GM21526 (cell line): ENCODE measurements at regions not wholly inside any gene's neighbourhood (a gene's known extent, or its start where the extent isn't known, plus 50 kb on each side); places are given as distances from the start of the nearest gene placed in this dataset.

ENCODE experiments used
- ATAC-seq: cut with Tn5 transposase; IDR thresholded peaks from one replicate; pipeline ENCODE4 v1.9.1; 2021; ENCODE audit warnings: moderate library complexity; ENCODE audit not compliant: unreplicated experiment, low FRiP score

- ATAC-seq = no peak
Observed at GRCh38 chr13:103229674-103230073, 163.5 kb upstream of the SLC10A2 start.

GRCh38 chr13:103224804-103225203, 158.6 kb upstream of the SLC10A2 start:
- ATAC-seq = no peak

GRCh38 chr13:103222683-103223082, 156.5 kb upstream of the SLC10A2 start:
- ATAC-seq = no peak

GRCh38 chr13:103218253-103218652, 152.0 kb upstream of the SLC10A2 start:
- ATAC-seq = no peak

- no peak for ATAC-seq
Observed at GRCh38 chr13:103213152-103213551, 146.9 kb upstream of the SLC10A2 start.

- ATAC-seq = no peak
Observed at GRCh38 chr13:103210348-103210747, 144.1 kb upstream of the SLC10A2 start.

GRCh38 chr13:103203735-103204330, 137.6 kb upstream of the SLC10A2 start:
- ATAC-seq = no peak

- ATAC-seq = no peak
Observed at GRCh38 chr13:103200118-103200885, 134.1 kb upstream of the SLC10A2 start.

GRCh38 chr13:103199380-103200088, 133.3 kb upstream of the SLC10A2 start:
- no peak for ATAC-seq

GRCh38 chr13:103196356-103196755, 130.1 kb upstream of the SLC10A2 start:
- ATAC-seq = no peak

- ATAC-seq = no peak
Observed at GRCh38 chr13:103195762-103196161, 129.5 kb upstream of the SLC10A2 start.

GRCh38 chr13:103194871-103195270, 128.7 kb upstream of the SLC10A2 start:
- no peak for ATAC-seq

GRCh38 chr13:103192511-103193135, 126.4 kb upstream of the SLC10A2 start:
- no peak for ATAC-seq

- no peak for ATAC-seq
Observed at GRCh38 chr13:103190841-103191240, 124.6 kb upstream of the SLC10A2 start.

- no peak for ATAC-seq
Observed at GRCh38 chr13:103188713-103189326, 122.6 kb upstream of the SLC10A2 start.

- no peak for ATAC-seq
Observed at GRCh38 chr13:103187721-103188156, 121.5 kb upstream of the SLC10A2 start.

GRCh38 chr13:103184413-103184812, 118.2 kb upstream of the SLC10A2 start:
- ATAC-seq = no peak

GRCh38 chr13:103178986-103179943, 113.0 kb upstream of the SLC10A2 start:
- no peak for ATAC-seq

- no peak for ATAC-seq
Observed at GRCh38 chr13:103174966-103175365, 108.7 kb upstream of the SLC10A2 start.
